Lower leg skin (tissue), 3 donors: ENCODE measurements at regions not wholly inside any gene's neighbourhood (a gene's known extent, or its start where the extent isn't known, plus 50 kb on each side); places are given as distances from the start of the nearest gene placed in this dataset.

ENCODE experiments used
- CTCF ChIP-seq, 3 donors: fragments of 450-650 bp; IDR thresholded peaks; one replicate each; pipeline ENCODE4 v1.5.1; 2016; ENCODE audit warnings: antibody characterized with exemption in 3 of 3, mild to moderate bottlenecking in 3 of 3, moderate library complexity in 2 of 3
- POLR2A ChIP-seq, 2 donors: fragments of 450-650 bp; IDR thresholded peaks; one replicate each; pipeline ENCODE4 v1.6.1; 2016 to 2017; ENCODE audit warnings: antibody characterized with exemption in 2 of 2, mild to moderate bottlenecking in 1 of 2, moderate library complexity in 1 of 2

- no peak for TF ChIP-seq POLR2A (IDR thresholded peaks at IDR 0.05)
- TF ChIP-seq CTCF (IDR thresholded peaks at IDR 0.05) = no peak
Observed at GRCh38 chr12:41919048-41919447, 225.6 kb downstream of the GXYLT1 start.
